ENCODE measurements at regions not wholly inside any gene's neighbourhood (a gene's known extent, or its start where the extent isn't known, plus 50 kb on each side); places are given as distances from the start of the nearest gene placed in this dataset.

DNA sequence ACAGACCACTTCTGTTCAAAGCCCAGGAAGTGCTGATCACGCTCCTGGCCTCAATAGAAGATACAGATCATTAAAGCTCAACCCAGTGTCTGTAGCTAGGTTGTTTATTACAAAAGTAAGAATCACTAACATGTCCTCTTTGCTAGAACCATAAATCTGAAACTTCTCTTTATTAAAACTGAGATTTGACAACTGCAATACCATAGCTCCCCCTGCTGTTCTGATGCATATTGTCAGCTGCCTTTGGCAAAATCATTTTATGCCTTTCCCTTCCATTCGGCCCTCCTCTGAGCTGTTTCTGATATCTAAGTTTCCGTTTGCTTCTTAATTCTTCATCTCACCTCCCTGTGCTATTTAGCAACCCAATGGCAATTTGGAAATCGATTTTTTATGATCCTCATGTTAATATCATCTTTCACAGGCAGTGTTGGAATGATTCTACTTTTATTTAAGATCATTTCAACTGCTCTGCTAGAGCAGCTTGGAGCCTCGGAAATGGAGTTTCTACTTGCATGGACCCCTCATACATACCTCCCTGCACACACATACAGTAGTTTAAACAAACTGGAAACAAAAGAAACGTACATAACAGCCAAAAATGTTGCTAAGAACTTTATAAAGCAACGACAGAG is 998.8 kb downstream of the MAT2B start:
- TF ChIP-seq EGR1 (IDR thresholded peaks at IDR 0.05; ENCODE audit: borderline replicate concordance in 1 of 2, low read depth in 2 of 2, low read length in 2 of 2) = no peak
- TF ChIP-seq, protein P1, sequence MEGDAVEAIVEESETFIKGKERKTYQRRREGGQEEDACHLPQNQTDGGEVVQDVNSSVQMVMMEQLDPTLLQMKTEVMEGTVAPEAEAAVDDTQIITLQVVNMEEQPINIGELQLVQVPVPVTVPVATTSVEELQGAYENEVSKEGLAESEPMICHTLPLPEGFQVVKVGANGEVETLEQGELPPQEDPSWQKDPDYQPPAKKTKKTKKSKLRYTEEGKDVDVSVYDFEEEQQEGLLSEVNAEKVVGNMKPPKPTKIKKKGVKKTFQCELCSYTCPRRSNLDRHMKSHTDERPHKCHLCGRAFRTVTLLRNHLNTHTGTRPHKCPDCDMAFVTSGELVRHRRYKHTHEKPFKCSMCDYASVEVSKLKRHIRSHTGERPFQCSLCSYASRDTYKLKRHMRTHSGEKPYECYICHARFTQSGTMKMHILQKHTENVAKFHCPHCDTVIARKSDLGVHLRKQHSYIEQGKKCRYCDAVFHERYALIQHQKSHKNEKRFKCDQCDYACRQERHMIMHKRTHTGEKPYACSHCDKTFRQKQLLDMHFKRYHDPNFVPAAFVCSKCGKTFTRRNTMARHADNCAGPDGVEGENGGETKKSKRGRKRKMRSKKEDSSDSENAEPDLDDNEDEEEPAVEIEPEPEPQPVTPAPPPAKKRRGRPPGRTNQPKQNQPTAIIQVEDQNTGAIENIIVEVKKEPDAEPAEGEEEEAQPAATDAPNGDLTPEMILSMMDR (IDR thresholded peaks at IDR 0.05 in 2 of 3, conservative IDR thresholded peaks at IDR 0.05 in 1 of 3; ENCODE audit: control insufficient read depth in 2 of 3, extremely low read depth in 1 of 3, insufficient read depth in 1 of 3, low read depth in 3 of 3, low read length in 3 of 3) = peak; percentile 69 to 77 (median 72)
- TF ChIP-seq JUND (IDR thresholded peaks at IDR 0.05; ENCODE audit: low read depth, low read length) = no peak
- TF ChIP-seq EP300 (IDR thresholded peaks at IDR 0.05; ENCODE audit: borderline replicate concordance in 1 of 2, control insufficient read depth in 1 of 2, low read depth in 2 of 2, low read length in 2 of 2) = no peak
- no peak for TF ChIP-seq SRF (IDR thresholded peaks at IDR 0.05; ENCODE audit: low read depth in 2 of 2, low read length in 2 of 2)
- no peak for TF ChIP-seq NFYB (IDR thresholded peaks at IDR 0.05; ENCODE audit: insufficient read depth, low read depth, low read length)
- TF ChIP-seq, protein P2, sequence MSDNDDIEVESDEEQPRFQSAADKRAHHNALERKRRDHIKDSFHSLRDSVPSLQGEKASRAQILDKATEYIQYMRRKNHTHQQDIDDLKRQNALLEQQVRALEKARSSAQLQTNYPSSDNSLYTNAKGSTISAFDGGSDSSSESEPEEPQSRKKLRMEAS (IDR thresholded peaks at IDR 0.05; ENCODE audit: low read depth, low read length) = no peak
- no peak for TF ChIP-seq EZH2 (IDR thresholded peaks at IDR 0.05; ENCODE audit: borderline replicate concordance, control insufficient read depth, low read depth, low read length)
- TF ChIP-seq, protein P3, sequence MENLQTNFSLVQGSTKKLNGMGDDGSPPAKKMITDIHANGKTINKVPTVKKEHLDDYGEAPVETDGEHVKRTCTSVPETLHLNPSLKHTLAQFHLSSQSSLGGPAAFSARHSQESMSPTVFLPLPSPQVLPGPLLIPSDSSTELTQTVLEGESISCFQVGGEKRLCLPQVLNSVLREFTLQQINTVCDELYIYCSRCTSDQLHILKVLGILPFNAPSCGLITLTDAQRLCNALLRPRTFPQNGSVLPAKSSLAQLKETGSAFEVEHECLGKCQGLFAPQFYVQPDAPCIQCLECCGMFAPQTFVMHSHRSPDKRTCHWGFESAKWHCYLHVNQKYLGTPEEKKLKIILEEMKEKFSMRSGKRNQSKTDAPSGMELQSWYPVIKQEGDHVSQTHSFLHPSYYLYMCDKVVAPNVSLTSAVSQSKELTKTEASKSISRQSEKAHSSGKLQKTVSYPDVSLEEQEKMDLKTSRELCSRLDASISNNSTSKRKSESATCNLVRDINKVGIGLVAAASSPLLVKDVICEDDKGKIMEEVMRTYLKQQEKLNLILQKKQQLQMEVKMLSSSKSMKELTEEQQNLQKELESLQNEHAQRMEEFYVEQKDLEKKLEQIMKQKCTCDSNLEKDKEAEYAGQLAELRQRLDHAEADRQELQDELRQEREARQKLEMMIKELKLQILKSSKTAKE (IDR thresholded peaks at IDR 0.05; ENCODE audit: low read depth, poor library complexity, severe bottlenecking) = no peak
- TF ChIP-seq POLR2A (IDR thresholded peaks at IDR 0.05; ENCODE audit: low read depth, low read length) = no peak
- TF ChIP-seq HDGF (IDR thresholded peaks at IDR 0.05) = no peak
- TF ChIP-seq, protein P4, sequence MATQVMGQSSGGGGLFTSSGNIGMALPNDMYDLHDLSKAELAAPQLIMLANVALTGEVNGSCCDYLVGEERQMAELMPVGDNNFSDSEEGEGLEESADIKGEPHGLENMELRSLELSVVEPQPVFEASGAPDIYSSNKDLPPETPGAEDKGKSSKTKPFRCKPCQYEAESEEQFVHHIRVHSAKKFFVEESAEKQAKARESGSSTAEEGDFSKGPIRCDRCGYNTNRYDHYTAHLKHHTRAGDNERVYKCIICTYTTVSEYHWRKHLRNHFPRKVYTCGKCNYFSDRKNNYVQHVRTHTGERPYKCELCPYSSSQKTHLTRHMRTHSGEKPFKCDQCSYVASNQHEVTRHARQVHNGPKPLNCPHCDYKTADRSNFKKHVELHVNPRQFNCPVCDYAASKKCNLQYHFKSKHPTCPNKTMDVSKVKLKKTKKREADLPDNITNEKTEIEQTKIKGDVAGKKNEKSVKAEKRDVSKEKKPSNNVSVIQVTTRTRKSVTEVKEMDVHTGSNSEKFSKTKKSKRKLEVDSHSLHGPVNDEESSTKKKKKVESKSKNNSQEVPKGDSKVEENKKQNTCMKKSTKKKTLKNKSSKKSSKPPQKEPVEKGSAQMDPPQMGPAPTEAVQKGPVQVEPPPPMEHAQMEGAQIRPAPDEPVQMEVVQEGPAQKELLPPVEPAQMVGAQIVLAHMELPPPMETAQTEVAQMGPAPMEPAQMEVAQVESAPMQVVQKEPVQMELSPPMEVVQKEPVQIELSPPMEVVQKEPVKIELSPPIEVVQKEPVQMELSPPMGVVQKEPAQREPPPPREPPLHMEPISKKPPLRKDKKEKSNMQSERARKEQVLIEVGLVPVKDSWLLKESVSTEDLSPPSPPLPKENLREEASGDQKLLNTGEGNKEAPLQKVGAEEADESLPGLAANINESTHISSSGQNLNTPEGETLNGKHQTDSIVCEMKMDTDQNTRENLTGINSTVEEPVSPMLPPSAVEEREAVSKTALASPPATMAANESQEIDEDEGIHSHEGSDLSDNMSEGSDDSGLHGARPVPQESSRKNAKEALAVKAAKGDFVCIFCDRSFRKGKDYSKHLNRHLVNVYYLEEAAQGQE (IDR thresholded peaks at IDR 0.05; ENCODE audit: low read depth, low read length) = no peak

Measured in GM12878 (cell line).